HepG2 (cell line): ENCODE measurements at regions not wholly inside any gene's neighbourhood (a gene's known extent, or its start where the extent isn't known, plus 50 kb on each side); places are given as distances from the start of the nearest gene placed in this dataset.
"Not testable (repeated sequence)": the region's sequence is repeated elsewhere in the genome, so short reads cannot be mapped to it uniquely, and the experiment has no call there.

Experiments used
- ATAC-seq: fragments of 200-7000 bp; cut with Tn5 transposase; 3 replicates; pipeline ENCODE4 v1.9.1; 2020; ENCODE audit warnings: mild to moderate bottlenecking, moderate library complexity
- BruUV-seq: library from RNA; stranded (reverse); fragments of 400-500 nt; replicated peaks from 2 replicates; lab custom pipeline; 2021; lab: Mats Ljungman, UMichigan
- CTCF ChIA-PET: fragments of 300-600 bp; formaldehyde crosslinking; extraction: SDS; loops from one replicate; lab custom pipeline; 2021; ENCODE audit warnings: low total read pairs, inconsistent platforms, low intra/inter-chr PET ratio; lab: Yijun Ruan, JAX
- POLR2A ChIA-PET: fragments of 350-600 bp; sonication (Branson Sonifier 250); formaldehyde crosslinking; loops from one replicate; lab custom pipeline; 2020; ENCODE audit warnings: antibody characterized with exemption, inconsistent platforms; lab: Yijun Ruan, JAX
- DNase-seq: peaks from one replicate; pipeline ENCODE4 v3.0.0-alpha.2; 2015; ENCODE audit warnings: low spot score
- FAIRE-seq: peaks from 3 replicates; lab custom pipeline; 2011; peaks lifted over from hg19 to GRCh38; lab: Jason Lieb, UNC
- H2AFZ ChIP-seq: one replicate; pipeline ENCODE4 v1.6.1; 2011; ENCODE audit warnings: low read length, inconsistent platforms
- H3K27ac ChIP-seq: fragments of 300-600 bp; 3 replicates; pipeline ENCODE4 v1.8.0; 2011; ENCODE audit warnings: mixed run types, mild to moderate bottlenecking, mixed read lengths, low read length, inconsistent platforms; ENCODE audit not compliant: insufficient read depth; ENCODE audit errors: extremely low read length
- H3K27me3 ChIP-seq, 2 experiments: fragments of 200-600 bp in 1 of 2; 2 replicates in 1 of 2; 3 replicates in 1 of 2; pipeline versions ENCODE4 v1.6.0 to v1.8.0; 2011; ENCODE audit warnings: low read length in 2 of 2, mild to moderate bottlenecking in 2 of 2, moderate library complexity in 2 of 2, inconsistent platforms in 1 of 2; ENCODE audit not compliant: insufficient read depth in 2 of 2, control insufficient read depth in 1 of 2
- H3K36me3 ChIP-seq, 2 experiments: fragments of 200-600 bp in 1 of 2; replicated peaks in 1 of 2; 2 replicates in 1 of 2; 3 replicates in 1 of 2; pipeline versions ENCODE4 v1.5.1 to v1.8.0; 2011; ENCODE audit warnings: low read length in 2 of 2, inconsistent platforms in 1 of 2; ENCODE audit not compliant: insufficient read depth in 2 of 2, control insufficient read depth in 1 of 2
- H3K4me1 ChIP-seq: 2 replicates; pipeline ENCODE4 v1.5.1; 2012; ENCODE audit warnings: low read length, inconsistent platforms; ENCODE audit not compliant: insufficient read depth
- H3K4me2 ChIP-seq: 2 replicates; pipeline ENCODE4 v1.6.0; 2011; ENCODE audit warnings: low read depth, low read length, inconsistent platforms
- H3K4me3 ChIP-seq, 3 experiments: fragments of 200-600 bp in 1 of 3; sonication (generic), shearing (Covaris generic) in 1 of 3; replicated peaks in 1 of 3; 2 replicates each; pipeline ENCODE4 v1.5.1; 2011 to 2016; ENCODE audit warnings: low read length in 3 of 3, inconsistent platforms in 2 of 3, low read depth in 2 of 3, mild to moderate bottlenecking in 2 of 3, control low read depth in 1 of 3, mixed read lengths in 1 of 3; ENCODE audit not compliant: insufficient read depth in 1 of 3
- H3K79me2 ChIP-seq: one replicate; pipeline ENCODE4 v1.6.1; 2011; ENCODE audit warnings: low read length, inconsistent platforms; ENCODE audit not compliant: insufficient read depth
- H3K9ac ChIP-seq: 2 replicates; pipeline ENCODE4 v1.6.0; 2011; ENCODE audit warnings: mild to moderate bottlenecking, low read depth, low read length, inconsistent platforms; ENCODE audit not compliant: insufficient read depth
- H3K9me3 ChIP-seq: 2 replicates; pipeline ENCODE4 v1.5.1; 2012; ENCODE audit warnings: mild to moderate bottlenecking, low read length
- H4K20me1 ChIP-seq: 2 replicates; pipeline ENCODE4 v1.6.0; 2011; ENCODE audit warnings: inconsistent platforms, mild to moderate bottlenecking, low read length, moderate library complexity; ENCODE audit not compliant: insufficient read depth
- BHLHE40 ChIP-seq: IDR thresholded peaks from 2 replicates; pipeline ENCODE4 v1.6.1; 2011; ENCODE audit warnings: low read length, improper control_type of control experiment
- CBFB ChIP-seq: sonication (generic); formaldehyde crosslinking; IDR thresholded peaks from 2 replicates; pipeline ENCODE4 v1.4.0; 2020; ENCODE audit warnings: missing genetic modification reagents
- CC2D1A ChIP-seq: sonication (generic); formaldehyde crosslinking; IDR thresholded peaks from 2 replicates; pipeline ENCODE4 v1.8.1; 2023; ENCODE audit warnings: mild to moderate bottlenecking, missing genetic modification reagents
- FOXP1 ChIP-seq, 2 experiments: fragments of 450-650 bp in 1 of 2; IDR thresholded peaks; 2 replicates each; pipeline ENCODE4 v1.6.1; 2017 to 2018; ENCODE audit warnings: antibody characterized with exemption in 1 of 2
- HDAC1 ChIP-seq: sonication (generic); formaldehyde crosslinking; IDR thresholded peaks from 2 replicates; pipeline ENCODE4 v1.5.1; 2020; ENCODE audit warnings: mild to moderate bottlenecking, missing genetic modification reagents
- MXD4 ChIP-seq: IDR thresholded peaks from 2 replicates; pipeline ENCODE4 v1.6.1; 2016; ENCODE audit warnings: mild to moderate bottlenecking, missing biosample characterization, missing genetic modification reagents
- NFYB ChIP-seq: sonication (generic); formaldehyde crosslinking; IDR thresholded peaks from 2 replicates; pipeline ENCODE4 v1.4.0; 2020; ENCODE audit warnings: missing genetic modification reagents
- NPAS2 ChIP-seq: sonication (generic); formaldehyde crosslinking; IDR thresholded peaks from 2 replicates; pipeline ENCODE4 v1.8.0; 2022; ENCODE audit warnings: mild to moderate bottlenecking, missing genetic modification reagents, borderline replicate concordance
- PAF1 ChIP-seq: IDR thresholded peaks from 2 replicates; pipeline ENCODE4 v1.6.1; 2016; ENCODE audit warnings: missing genetic modification reagents, missing compliant biosample characterization
- SIX1 ChIP-seq: sonication (generic); formaldehyde crosslinking; IDR thresholded peaks from 2 replicates; pipeline ENCODE4 v1.4.0; 2020; ENCODE audit warnings: missing genetic modification reagents, borderline replicate concordance
- SMAD9 ChIP-seq: sonication (generic); formaldehyde crosslinking; IDR thresholded peaks from 2 replicates; pipeline ENCODE4 v1.5.1; 2020; ENCODE audit warnings: mild to moderate bottlenecking, missing genetic modification reagents
- SP1 ChIP-seq, 2 experiments: fragments of 450-650 bp in 1 of 2; sonication (generic) in 1 of 2; formaldehyde crosslinking in 1 of 2; IDR thresholded peaks; 2 replicates each; pipeline versions ENCODE4 v1.4.0 to v1.6.1; 2016 to 2020; ENCODE audit warnings: missing genetic modification reagents in 1 of 2
- SRSF4 ChIP-seq: fragments of 200-400 bp; formaldehyde crosslinking; IDR thresholded peaks from one replicate; pipeline ENCODE4 v1.6.1; 2018; ENCODE audit warnings: mild to moderate bottlenecking, low read depth, low read length, moderate library complexity; ENCODE audit not compliant: poor library complexity, severe bottlenecking
- ZFP90 ChIP-seq: sonication (generic); formaldehyde crosslinking; IDR thresholded peaks from 2 replicates; pipeline ENCODE4 v1.8.0; 2022; ENCODE audit warnings: missing genetic modification reagents, mild to moderate bottlenecking, inconsistent platforms, borderline replicate concordance
- ZNF44 ChIP-seq: sonication (generic); formaldehyde crosslinking; IDR thresholded peaks from 2 replicates; pipeline ENCODE4 v1.5.1; 2020; ENCODE audit warnings: mild to moderate bottlenecking, missing genetic modification reagents
- ZNF468 ChIP-seq: sonication (generic); formaldehyde crosslinking; IDR thresholded peaks from 2 replicates; pipeline ENCODE4 v1.8.0; 2022; ENCODE audit warnings: mild to moderate bottlenecking, moderate library complexity, missing genetic modification reagents
- ZNF510 ChIP-seq: sonication (generic); formaldehyde crosslinking; IDR thresholded peaks from 2 replicates; pipeline ENCODE4 v1.4.0; 2020; ENCODE audit warnings: low read depth, mild to moderate bottlenecking, missing genetic modification reagents
- ZNF572 ChIP-seq: sonication (generic); formaldehyde crosslinking; IDR thresholded peaks from 2 replicates; pipeline ENCODE4 v1.5.1; 2020; ENCODE audit warnings: mild to moderate bottlenecking, missing genetic modification reagents
- WGBS: methylation state at CpG from one replicate; pipeline ENCODE4 v1.1.6; 2017; ENCODE audit warnings: low lambda C conversion rate; 5-methylcytosine and 5-hydroxymethylcytosine counted together
- in situ Hi-C: cut with HindIII; loops from 2 replicates; pipeline ENCODE4 v1.10.0; 2017; ENCODE audit warnings: low pct_unique_long_range_greater_than_20kb; ENCODE audit not compliant: extremely low pct_ligation_motif_present
- intact Hi-C: fragments of 100-400 bp; cut with micrococcal nuclease; formaldehyde crosslinking; loops from one replicate; pipeline ENCODE4 v1.10.0; 2022; ENCODE audit not compliant: unreplicated experiment
- TF ChIP-seq, protein P1 (sequence below): sonication (generic); formaldehyde crosslinking; IDR thresholded peaks from 2 replicates; pipeline ENCODE4 v1.4.0; 2020; ENCODE audit warnings: missing genetic modification reagents

DNA sequence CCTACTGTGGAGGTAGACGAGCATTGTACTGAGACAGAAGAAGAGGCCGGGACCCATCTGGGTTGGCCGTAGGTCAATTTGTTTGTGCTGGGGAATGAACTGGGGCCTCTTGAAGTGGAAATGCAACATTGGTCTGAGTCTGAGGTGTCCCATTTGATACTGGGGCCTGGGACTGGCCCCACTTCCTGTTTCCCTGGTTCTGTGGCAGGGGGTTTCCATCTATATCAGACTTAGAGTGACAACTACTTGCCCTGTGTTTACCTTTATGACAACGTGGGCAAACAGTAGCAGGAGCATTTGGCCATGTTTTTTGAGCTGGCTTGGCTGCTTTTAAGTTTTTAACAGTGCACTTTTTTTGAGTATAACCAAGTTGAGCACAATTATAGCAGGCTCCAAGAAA is 146.1 kb upstream of the NLGN4Y start:
- TF ChIP-seq ZNF572 (CRISPR knock-in tag) = no peak
- no peak for TF ChIP-seq CC2D1A (CRISPR knock-in tag)
- no peak for TF ChIP-seq CBFB (CRISPR knock-in tag)
- no peak for TF ChIP-seq NPAS2 (CRISPR knock-in tag)
- no peak for TF ChIP-seq SMAD9
- no peak for TF ChIP-seq SIX1 (CRISPR knock-in tag)
- no peak for TF ChIP-seq FOXP1 (IDR thresholded peaks at IDR 0.05)
- no peak for TF ChIP-seq FOXP1 (CRISPR knock-in tag; IDR thresholded peaks at IDR 0.05)
- TF ChIP-seq, protein P1, sequence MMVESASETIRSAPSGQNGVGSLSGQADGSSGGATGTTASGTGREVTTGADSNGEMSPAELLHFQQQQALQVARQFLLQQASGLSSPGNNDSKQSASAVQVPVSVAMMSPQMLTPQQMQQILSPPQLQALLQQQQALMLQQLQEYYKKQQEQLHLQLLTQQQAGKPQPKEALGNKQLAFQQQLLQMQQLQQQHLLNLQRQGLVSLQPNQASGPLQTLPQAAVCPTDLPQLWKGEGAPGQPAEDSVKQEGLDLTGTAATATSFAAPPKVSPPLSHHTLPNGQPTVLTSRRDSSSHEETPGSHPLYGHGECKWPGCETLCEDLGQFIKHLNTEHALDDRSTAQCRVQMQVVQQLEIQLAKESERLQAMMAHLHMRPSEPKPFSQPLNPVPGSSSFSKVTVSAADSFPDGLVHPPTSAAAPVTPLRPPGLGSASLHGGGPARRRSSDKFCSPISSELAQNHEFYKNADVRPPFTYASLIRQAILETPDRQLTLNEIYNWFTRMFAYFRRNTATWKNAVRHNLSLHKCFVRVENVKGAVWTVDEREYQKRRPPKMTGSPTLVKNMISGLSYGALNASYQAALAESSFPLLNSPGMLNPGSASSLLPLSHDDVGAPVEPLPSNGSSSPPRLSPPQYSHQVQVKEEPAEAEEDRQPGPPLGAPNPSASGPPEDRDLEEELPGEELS (CRISPR knock-in tag) = no peak
- no peak for TF ChIP-seq ZFP90 (CRISPR knock-in tag)
- TF ChIP-seq PAF1 (CRISPR knock-in tag) = no peak
- no peak for TF ChIP-seq HDAC1 (CRISPR knock-in tag)
- no peak for TF ChIP-seq ZNF44 (CRISPR knock-in tag)
- no peak for TF ChIP-seq BHLHE40
- TF ChIP-seq ZNF468 (CRISPR knock-in tag) = no peak
- no peak for TF ChIP-seq NFYB
- TF ChIP-seq SP1 (IDR thresholded peaks at IDR 0.05) = no peak
- no peak for TF ChIP-seq SP1 (CRISPR knock-in tag; IDR thresholded peaks at IDR 0.05)
- no peak for TF ChIP-seq MXD4
- no peak for TF ChIP-seq SRSF4
- TF ChIP-seq ZNF510 = no peak
- Histone ChIP-seq H4K20me1 (no peaks in the 10 kb centered on the region), H3K27me3 (no peaks in the 10 kb centered on the region), H3K4me3 (no peak overlapping the region), H3K9me3 (no peaks in the 10 kb centered on the region), H3K9ac (no peak overlapping the region), H3K4me2 (no peak overlapping the region), H3K4me1 (no peaks in the 10 kb centered on the region), H3K36me3 (no peaks in the 10 kb centered on the region), H2AFZ (no peak overlapping the region), H3K79me2 (no peaks in the 10 kb centered on the region), H3K27ac (no peak overlapping the region)
- intact Hi-C loops = no loop called here
- no TSS peak for BruUV-seq
- ChIA-PET POLR2A (no interaction called here), CTCF (no interaction called here)
- in situ Hi-C loops = no loop called here
- no peak for DNase-seq
- WGBS = 10% methylated on average over 2 of the region's 4 CpGs
- no peak for FAIRE-seq
- ATAC-seq = no peak

DNA sequence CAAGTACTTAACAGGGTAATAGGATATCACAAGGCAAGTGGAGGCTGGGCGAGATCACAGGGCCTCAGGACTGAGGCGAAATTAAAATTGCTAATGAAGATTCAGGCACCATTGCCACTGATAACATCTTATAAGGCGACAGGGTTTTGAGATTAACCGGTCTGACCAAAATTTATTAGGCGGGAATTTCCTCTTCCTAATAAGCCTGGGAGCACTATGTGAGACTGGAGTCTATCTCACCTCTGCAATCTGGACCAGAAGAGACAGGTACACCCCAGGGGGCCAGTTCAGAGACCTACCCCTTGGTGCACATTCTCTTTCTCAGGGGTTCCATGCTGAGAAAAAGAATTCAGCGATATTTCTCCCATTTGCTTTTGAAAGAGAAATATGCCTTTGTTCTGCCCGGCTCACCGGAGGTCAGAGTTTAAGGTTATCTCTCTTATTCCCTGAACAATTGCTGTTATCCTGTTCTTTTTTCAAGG is 113.7 kb upstream of the NLGN4Y start:
- WGBS = 0% methylated on average over 8 of the region's 8 CpGs
- H3K9ac ChIP-seq, H3K4me1 ChIP-seq, intact Hi-C loops, H3K4me2 ChIP-seq, FAIRE-seq, CTCF ChIA-PET, H2AFZ ChIP-seq, POLR2A ChIA-PET, BruUV-seq, H3K79me2 ChIP-seq, ATAC-seq, DNase-seq, H4K20me1 ChIP-seq, H3K9me3 ChIP-seq, H3K27me3 ChIP-seq, H3K36me3 ChIP-seq, H3K4me3 ChIP-seq, H3K27ac ChIP-seq: not testable (repeated sequence)
- in situ Hi-C loops = loop anchor here (25.0 kb wide), 1 partner anchor 98 kb away; no protein-coding TSS in a partner anchor
